K562 (cell line): ENCODE measurements at regions not wholly inside any gene's neighbourhood (a gene's known extent, or its start where the extent isn't known, plus 50 kb on each side); places are given as distances from the start of the nearest gene placed in this dataset.

Experiments used
- ATAC-seq: fragments of 200-7000 bp; cut with Tn5 transposase; 3 replicates; pipeline ENCODE4 v1.9.1; 2020; ENCODE audit warnings: moderate library complexity
- BruUV-seq: library from RNA; stranded (reverse); fragments of 400-500 nt; replicated peaks from 2 replicates; lab custom pipeline; 2021; lab: Mats Ljungman, UMichigan
- CTCF ChIA-PET: fragments of 300-600 bp; formaldehyde crosslinking; extraction: SDS; loops from one replicate; lab custom pipeline; 2021; ENCODE audit warnings: low intra/inter-chr PET ratio; lab: Yijun Ruan, JAX
- POLR2A ChIA-PET: fragments of 300-600, 350-650 bp; sonication (Branson Sonifier 250); formaldehyde crosslinking; extraction: SDS; loops from one replicate; lab custom pipeline; 2021; ENCODE audit warnings: antibody characterized with exemption, inconsistent platforms; lab: Yijun Ruan, JAX
- DNase-seq, 4 experiments: peaks; one replicate each; pipeline versions ENCODE4 v3.0.0 to v3.0.0-alpha.2; 2011 to 2018; ENCODE audit warnings: low spot score in 3 of 4, mixed read lengths in 3 of 4; ENCODE audit errors: extremely low read depth in 1 of 4
- FAIRE-seq: peaks from 2 replicates; lab custom pipeline; 2011; peaks lifted over from hg19 to GRCh38; lab: Jason Lieb, UNC
- H2AFZ ChIP-seq: 2 replicates; pipeline ENCODE4 v1.6.0; 2011; ENCODE audit warnings: low read depth, low read length, control low read depth, inconsistent platforms
- H3K27ac ChIP-seq: fragments of 200-600 bp; 3 replicates; pipeline ENCODE4 v1.8.0; 2011; ENCODE audit warnings: low read depth, mild to moderate bottlenecking, control low read depth, inconsistent platforms, low read length, moderate library complexity, mixed read lengths; ENCODE audit errors: extremely low read depth
- H3K27me3 ChIP-seq, 2 experiments: fragments of 300-600 bp in 1 of 2; 2 replicates in 1 of 2; 3 replicates in 1 of 2; pipeline versions ENCODE4 v1.6.0 to v1.8.0; 2011; ENCODE audit warnings: inconsistent platforms in 2 of 2, low read length in 2 of 2, mild to moderate bottlenecking in 1 of 2, mixed read lengths in 1 of 2, moderate library complexity in 1 of 2; ENCODE audit not compliant: control insufficient read depth in 2 of 2, insufficient read depth in 2 of 2
- H3K36me3 ChIP-seq: fragments of 300-600 bp; 3 replicates; pipeline ENCODE4 v1.8.0; 2011; ENCODE audit warnings: mild to moderate bottlenecking, low read length, inconsistent platforms; ENCODE audit not compliant: control insufficient read depth, insufficient read depth
- H3K4me1 ChIP-seq, 2 experiments: fragments of 200-600 bp in 1 of 2; replicated peaks in 1 of 2; 2 replicates in 1 of 2; 3 replicates in 1 of 2; pipeline versions ENCODE4 v1.5.1 to v1.8.0; 2011; ENCODE audit warnings: inconsistent platforms in 2 of 2, low read length in 2 of 2, mild to moderate bottlenecking in 1 of 2, mixed read lengths in 1 of 2, moderate library complexity in 1 of 2; ENCODE audit not compliant: control insufficient read depth in 2 of 2, insufficient read depth in 2 of 2
- H3K4me2 ChIP-seq: 2 replicates; pipeline ENCODE4 v1.6.1; 2011; ENCODE audit warnings: low read length, control low read depth, inconsistent platforms, mixed read lengths; ENCODE audit not compliant: insufficient read depth
- H3K4me3 ChIP-seq: fragments of 200-600 bp; sonication (generic), shearing (Covaris generic); 2 replicates; pipeline ENCODE4 v1.5.1; 2016; ENCODE audit warnings: control low read depth, inconsistent platforms
- H3K79me2 ChIP-seq: fragments of 200-600 bp; 3 replicates; pipeline ENCODE4 v1.8.0; 2011; ENCODE audit warnings: low read length, inconsistent platforms; ENCODE audit not compliant: control insufficient read depth, insufficient read depth
- H3K9ac ChIP-seq, 2 experiments: 2 replicates each; pipeline versions ENCODE4 v1.6.0 to v1.6.1; 2011; ENCODE audit warnings: low read depth in 2 of 2, low read length in 2 of 2, control low read depth in 1 of 2, inconsistent platforms in 1 of 2, mild to moderate bottlenecking in 1 of 2, mixed read lengths in 1 of 2; ENCODE audit not compliant: insufficient read depth in 1 of 2
- H3K9me1 ChIP-seq: one replicate; pipeline ENCODE4 v1.6.0; 2011; ENCODE audit warnings: inconsistent platforms, mild to moderate bottlenecking, low read length, moderate library complexity; ENCODE audit not compliant: control insufficient read depth, insufficient read depth
- H3K9me3 ChIP-seq: replicated peaks from 2 replicates; pipeline ENCODE4 v1.5.1; 2011; ENCODE audit warnings: low read depth, low read length, inconsistent platforms; ENCODE audit not compliant: control insufficient read depth, insufficient read depth
- H4K20me1 ChIP-seq: replicated peaks from 2 replicates; pipeline ENCODE4 v1.6.1; 2011; ENCODE audit warnings: low read length, inconsistent platforms, mixed read lengths; ENCODE audit not compliant: control insufficient read depth, insufficient read depth
- CREB1 ChIP-seq, 2 experiments: sonication (generic) in 1 of 2; formaldehyde crosslinking in 1 of 2; IDR thresholded peaks; 2 replicates each; pipeline versions ENCODE4 v1.6.1 to v1.8.0; 2012 to 2022; ENCODE audit warnings: inconsistent platforms in 1 of 2, mild to moderate bottlenecking in 1 of 2, missing genetic modification reagents in 1 of 2, moderate library complexity in 1 of 2
- DACH1 ChIP-seq: fragments of 450-650 bp; IDR thresholded peaks from 2 replicates; pipeline ENCODE4 v1.6.1; 2018; ENCODE audit not compliant: partially characterized antibody
- ELK3 ChIP-seq: fragments of 450-650 bp; formaldehyde crosslinking; IDR thresholded peaks from 2 replicates; pipeline ENCODE4 v1.4.0; 2020; ENCODE audit warnings: mild to moderate bottlenecking
- HDAC6 ChIP-seq: IDR thresholded peaks from 2 replicates; pipeline ENCODE4 v1.6.1; 2012; ENCODE audit warnings: low read depth, mild to moderate bottlenecking, control low read depth, inconsistent platforms, low read length, moderate library complexity
- ID3 ChIP-seq, 2 experiments: fragments of 250-450 bp in 1 of 2; fragments of 450-650 bp in 1 of 2; sonication (Bioruptor Pico) in 1 of 2; IDR thresholded peaks; 2 replicates each; pipeline versions ENCODE4 v1.6.1 to v1.8.0; 2016 to 2021; ENCODE audit warnings: mild to moderate bottlenecking in 2 of 2, moderate library complexity in 2 of 2, missing compliant biosample characterization in 1 of 2, missing genetic modification characterization in 1 of 2
- KDM2B ChIP-seq: fragments of 250-450 bp; sonication (Bioruptor Pico); IDR thresholded peaks from 2 replicates; pipeline ENCODE4 v1.8.0; 2021; ENCODE audit warnings: mild to moderate bottlenecking, moderate library complexity
- MAX ChIP-seq: sonication (generic); formaldehyde crosslinking; IDR thresholded peaks from 2 replicates; pipeline ENCODE4 v1.9.0; 2022; ENCODE audit warnings: mild to moderate bottlenecking, missing genetic modification reagents
- MBD2 ChIP-seq: sonication (generic); IDR thresholded peaks from 2 replicates; pipeline ENCODE4 v1.6.1; 2016; ENCODE audit warnings: low read depth, borderline replicate concordance
- MCM2 ChIP-seq: fragments of 450-650 bp; IDR thresholded peaks from 2 replicates; pipeline ENCODE4 v1.6.1; 2017; ENCODE audit warnings: low read depth, mild to moderate bottlenecking
- NBN ChIP-seq: fragments of 450-650 bp; IDR thresholded peaks from 2 replicates; pipeline ENCODE4 v1.6.1; 2016; ENCODE audit warnings: low read depth, mild to moderate bottlenecking
- POLR2G ChIP-seq: fragments of 200-400 bp; formaldehyde crosslinking; IDR thresholded peaks from 2 replicates; pipeline ENCODE4 v1.6.1; 2017; ENCODE audit warnings: low read depth, mild to moderate bottlenecking, antibody characterized with exemption, low read length, moderate library complexity
- RBM39 ChIP-seq: fragments of 200-400 bp; formaldehyde crosslinking; optimal IDR thresholded peaks from 2 replicates; pipeline ENCODE3; 2018; ENCODE audit warnings: low read depth, low read length
- SMAD2 ChIP-seq: fragments of 150-350 bp; IDR thresholded peaks from 2 replicates; pipeline ENCODE4 v1.6.1; 2014; ENCODE audit warnings: low read depth, mild to moderate bottlenecking, low read length
- SMAD3 ChIP-seq: fragments of 450-650 bp; formaldehyde crosslinking; conservative IDR thresholded peaks from 2 replicates; pipeline ENCODE4 v1.4.0; 2020; ENCODE audit warnings: mild to moderate bottlenecking
- TCF7L2 ChIP-seq: fragments of 150-350 bp; IDR thresholded peaks from 2 replicates; pipeline ENCODE4 v1.6.1; 2016; ENCODE audit warnings: low read depth, mild to moderate bottlenecking, low read length, moderate library complexity
- ZNF124 ChIP-seq: sonication (generic); formaldehyde crosslinking; IDR thresholded peaks from 2 replicates; pipeline ENCODE4 v1.8.1; 2022; ENCODE audit warnings: missing genetic modification reagents
- ZNF253 ChIP-seq: fragments of 250-450 bp; sonication (Bioruptor Pico); conservative IDR thresholded peaks from 2 replicates; pipeline ENCODE4 v1.6.1; 2021; ENCODE audit warnings: mild to moderate bottlenecking
- ZNF592 ChIP-seq: fragments of 450-650 bp; IDR thresholded peaks from 2 replicates; pipeline ENCODE4 v1.6.1; 2017; ENCODE audit warnings: antibody characterized with exemption, mild to moderate bottlenecking
- ZNF644 ChIP-seq: fragments of 200-800 bp; sonication (Bioruptor generic); IDR thresholded peaks from 2 replicates; pipeline ENCODE4 v1.6.1; 2016; ENCODE audit warnings: low read depth, missing genetic modification characterization, missing compliant biosample characterization
- WGBS: fragments of 100-300 bp; shearing (Covaris generic); methylation state at CpG from one replicate; pipeline ENCODE4 v1.1.6; 2016; ENCODE audit warnings: low coverage, mixed read lengths; ENCODE audit not compliant: insufficient coverage; ENCODE audit errors: missing lambda C conversion rate; 5-methylcytosine and 5-hydroxymethylcytosine counted together
- in situ Hi-C: fragments of 300-500 bp; cut with MboI; formaldehyde crosslinking; loops from 4 replicates; pipeline ENCODE4 v1.15.0; 2018; ENCODE audit warnings: inconsistent platforms, mixed read lengths
- intact Hi-C: fragments of 100-400 bp; cut with micrococcal nuclease; formaldehyde crosslinking; loops from 2 replicates; pipeline ENCODE4 v1.14.2; 2022

GRCh38 chr14:83017296-83017695 lies 1483.6 kb upstream of the SEL1L start:
- Histone ChIP-seq H3K27ac (no peak overlapping the region), H3K4me3 (no peak overlapping the region), H3K4me2 (no peak overlapping the region), H3K36me3 (no peaks in the 10 kb centered on the region), H3K9me1 (no peaks in the 10 kb centered on the region), H4K20me1 (no peaks in the 10 kb centered on the region), H2AFZ (no peak overlapping the region), H3K27me3 (no peaks in the 10 kb centered on the region), H3K4me1 (no peaks in the 10 kb centered on the region), H3K9ac (no peak overlapping the region), H3K79me2 (no peaks in the 10 kb centered on the region), H3K9me3 (no peaks in the 10 kb centered on the region)
- FAIRE-seq (no peak), DNase-seq (no peak), ATAC-seq (no peak)
- TF ChIP-seq DACH1 (no peak), SMAD2 (no peak), HDAC6 (no peak), TCF7L2 (no peak), RBM39 (no peak), MCM2 (no peak), ZNF592 (no peak), ZNF253 (no peak), NBN (no peak), KDM2B (CRISPR knock-in tag) (no peak), MAX (no peak), ELK3 (CRISPR knock-in tag) (no peak), CREB1 (IDR thresholded peaks at IDR 0.05) (no peak), CREB1 (CRISPR knock-in tag; IDR thresholded peaks at IDR 0.05) (no peak), POLR2G (no peak), MBD2 (no peak), ZNF644 (tag) (no peak), SMAD3 (CRISPR knock-in tag) (no peak), ZNF124 (CRISPR knock-in tag) (no peak), ID3 (CRISPR knock-in tag; IDR thresholded peaks at IDR 0.05) (no peak), ID3 (tag; IDR thresholded peaks at IDR 0.05) (no peak)
- 3% methylated on average over 3 of the region's 5 CpGs for WGBS
- intact Hi-C loops (no loop called here), in situ Hi-C loops (no loop called here)
- ChIA-PET POLR2A (no interaction called here), CTCF (no interaction called here)
- no TSS peak for BruUV-seq
